ENCODE measurements at regions not wholly inside any gene's neighbourhood (a gene's known extent, or its start where the extent isn't known, plus 50 kb on each side); places are given as distances from the start of the nearest gene placed in this dataset.

GRCh38 chr11:79678780-79679452, 238.1 kb upstream of the TENM4 start:
- DNase-seq = no peak

GRCh38 chr11:79676396-79676795, 235.6 kb upstream of the TENM4 start:
- DNase-seq = no peak
- Histone ChIP-seq H3K4me1 (no peaks in the 10 kb centered on the region), H3K9me3 (no peaks in the 10 kb centered on the region), H3K27ac (no peak overlapping the region), H3K4me3 (no peak overlapping the region), H3K36me3 (no peaks in the 10 kb centered on the region), H3K27me3 (no peaks in the 10 kb centered on the region)
- 29 to 60% methylated on average over 2 of the region's 2 CpGs for WGBS, 2 donors
- TF ChIP-seq EP300 (IDR thresholded peaks at IDR 0.05) = no peak
- no peak for TF ChIP-seq CTCF (IDR thresholded peaks at IDR 0.05)
- no peak for TF ChIP-seq POLR2AphosphoS5 (IDR thresholded peaks at IDR 0.05)
- no peak for TF ChIP-seq POLR2A (IDR thresholded peaks at IDR 0.05)
- intact Hi-C loops (cut with DNase I) = no loop called here

More at GRCh38 chr11:79678780-79679452, 238.1 kb upstream of the TENM4 start:
- H3K4me3 ChIP-seq = no peak overlapping the region
- intact Hi-C loops (cut with DNase I) = no loop called here
- H3K27me3 ChIP-seq = no peaks in the 10 kb centered on the region
- H3K9me3 ChIP-seq = no peaks in the 10 kb centered on the region
- 54 to 62% methylated on average over 5 of the region's 5 CpGs for WGBS, 2 donors
- TF ChIP-seq POLR2AphosphoS5 (IDR thresholded peaks at IDR 0.05) (no peak), CTCF (IDR thresholded peaks at IDR 0.05) (no peak), EP300 (IDR thresholded peaks at IDR 0.05) (no peak), POLR2A (IDR thresholded peaks at IDR 0.05) (no peak)
- no peaks in the 10 kb centered on the region for H3K4me1 ChIP-seq
- H3K27ac ChIP-seq = no peak overlapping the region
- H3K36me3 ChIP-seq = no peaks in the 10 kb centered on the region

GRCh38 chr11:79675081-79675480, 234.3 kb upstream of the TENM4 start:
- 94 to 95% methylated on average over 2 of the region's 2 CpGs for WGBS, 2 donors
- H3K27ac ChIP-seq = no peak overlapping the region
- H3K36me3 ChIP-seq = no peaks in the 10 kb centered on the region
- TF ChIP-seq EP300 (IDR thresholded peaks at IDR 0.05) = no peak
- no peak for TF ChIP-seq POLR2A (IDR thresholded peaks at IDR 0.05)
- TF ChIP-seq CTCF (IDR thresholded peaks at IDR 0.05) = no peak
- H3K4me1 ChIP-seq = no peaks in the 10 kb centered on the region
- no peaks in the 10 kb centered on the region for H3K27me3 ChIP-seq
- intact Hi-C loops (cut with DNase I) = no loop called here
- no peak overlapping the region for H3K4me3 ChIP-seq
- DNase-seq = no peak
- no peaks in the 10 kb centered on the region for H3K9me3 ChIP-seq

GRCh38 chr11:79672786-79673185, 232.0 kb upstream of the TENM4 start:
- DNase-seq = no peak
- Histone ChIP-seq H3K36me3 (no peaks in the 10 kb centered on the region), H3K4me3 (no peak overlapping the region), H3K27ac (no peak overlapping the region), H3K4me1 (no peaks in the 10 kb centered on the region), H3K27me3 (no peaks in the 10 kb centered on the region), H3K9me3 (no peaks in the 10 kb centered on the region)
- TF ChIP-seq POLR2AphosphoS5 (IDR thresholded peaks at IDR 0.05) (no peak), EP300 (IDR thresholded peaks at IDR 0.05) (no peak), POLR2A (IDR thresholded peaks at IDR 0.05) (no peak), CTCF (IDR thresholded peaks at IDR 0.05) (no peak)
- 83 to 90% methylated on average over 1 of the region's 1 CpG for WGBS, 2 donors
- intact Hi-C loops (cut with DNase I) = no loop called here

- intact Hi-C loops (cut with DNase I) = no loop called here
- TF ChIP-seq CTCF (IDR thresholded peaks at IDR 0.05) (no peak), POLR2AphosphoS5 (IDR thresholded peaks at IDR 0.05) (no peak), POLR2A (IDR thresholded peaks at IDR 0.05) (no peak), EP300 (IDR thresholded peaks at IDR 0.05) (no peak)
- no peak overlapping the region for H3K4me3 ChIP-seq
- H3K4me1 ChIP-seq = no peaks in the 10 kb centered on the region
- no peak overlapping the region for H3K27ac ChIP-seq
- 80 to 81% methylated on average over 3 of the region's 3 CpGs for WGBS, 2 donors
- H3K9me3 ChIP-seq = no peaks in the 10 kb centered on the region
- H3K36me3 ChIP-seq = no peaks in the 10 kb centered on the region
- no peaks in the 10 kb centered on the region for H3K27me3 ChIP-seq
- DNase-seq = no peak
Observed at GRCh38 chr11:79671401-79671800, 230.6 kb upstream of the TENM4 start.

Data from sigmoid colon (tissue), 6 donors.